ENCODE measurements at regions not wholly inside any gene's neighbourhood (a gene's known extent, or its start where the extent isn't known, plus 50 kb on each side); places are given as distances from the start of the nearest gene placed in this dataset.
A peak's percentile ranks its signal among the peaks of the same experiment; 100 is the strongest.

DNA sequence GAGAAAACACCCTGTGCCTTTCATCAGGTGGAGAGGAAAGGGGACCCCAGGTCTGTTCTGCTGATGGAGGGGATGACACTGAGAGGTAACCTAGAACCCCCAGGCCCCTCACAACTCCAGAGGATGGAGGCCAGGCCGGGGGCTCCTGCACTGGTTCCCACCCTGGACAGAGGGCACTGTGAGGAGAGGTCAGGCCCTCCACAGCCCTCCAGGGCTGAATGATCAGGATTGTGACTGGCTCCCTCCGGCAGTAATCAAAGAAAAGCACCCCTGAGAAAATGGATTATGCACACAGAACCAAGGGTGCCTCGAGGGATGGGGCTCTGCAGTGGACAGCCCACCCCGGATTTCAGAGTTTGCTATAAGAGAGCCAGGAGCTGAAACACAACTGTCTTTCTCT is 502.8 kb downstream of the TCERG1L start:
- no peak for DNase-seq

DNA sequence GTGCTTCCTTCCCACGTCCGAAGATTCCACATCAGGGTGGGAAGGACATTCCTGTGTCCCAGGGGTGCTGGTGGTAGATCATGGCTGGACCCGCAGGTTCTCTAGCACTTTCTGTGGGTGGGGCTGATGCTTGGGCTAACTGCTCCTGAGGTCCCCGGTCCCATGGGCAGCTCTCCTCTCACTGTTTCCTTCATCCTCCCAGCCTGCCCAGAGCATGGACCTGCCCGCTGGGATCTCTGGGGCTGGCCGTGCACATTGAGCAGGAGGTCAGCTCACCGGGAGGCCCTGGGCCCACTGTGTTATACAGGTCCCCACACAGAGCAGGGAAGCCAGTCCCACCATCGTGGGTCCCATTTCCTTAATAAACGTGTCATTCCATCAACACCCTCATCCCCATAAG is 502.3 kb downstream of the TCERG1L start:
- no peak for DNase-seq

DNA sequence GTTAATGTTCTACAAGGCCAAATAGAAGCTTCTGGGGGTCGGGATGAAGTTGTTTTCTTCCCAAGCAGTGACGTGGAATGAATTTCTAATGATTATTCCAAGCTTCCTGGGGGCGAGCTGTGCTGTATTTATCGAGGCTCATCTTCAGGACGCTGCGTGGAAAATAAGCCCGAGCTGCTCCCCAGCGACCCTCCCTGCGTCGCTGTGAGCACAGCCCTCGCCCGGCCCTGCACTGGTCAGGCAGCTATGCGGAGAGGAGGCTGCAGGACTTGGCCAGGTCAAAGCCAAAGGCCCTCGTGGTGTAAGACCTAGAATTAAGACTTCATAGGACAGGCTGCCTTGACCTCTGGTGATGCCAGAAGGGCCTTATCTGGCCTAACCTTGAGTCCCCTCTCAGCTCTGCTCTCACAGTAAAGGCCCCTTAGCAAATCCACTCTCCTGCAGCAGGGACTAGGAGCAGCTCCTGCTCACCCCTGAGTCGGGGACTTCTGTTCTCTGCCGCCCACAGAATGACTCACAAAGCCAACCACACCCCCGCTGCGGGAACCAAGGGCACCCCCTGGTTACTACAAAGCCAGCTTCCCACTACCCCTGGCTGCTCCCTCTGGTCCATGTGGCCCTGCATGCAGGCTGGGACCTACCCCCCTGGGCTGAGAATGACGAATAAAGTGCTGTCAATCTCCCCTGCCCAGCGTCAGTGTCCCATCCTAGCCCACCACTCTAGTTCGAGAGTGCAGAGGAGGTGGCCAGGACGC is 501.6 kb downstream of the TCERG1L start:
- no peak for DNase-seq

DNA sequence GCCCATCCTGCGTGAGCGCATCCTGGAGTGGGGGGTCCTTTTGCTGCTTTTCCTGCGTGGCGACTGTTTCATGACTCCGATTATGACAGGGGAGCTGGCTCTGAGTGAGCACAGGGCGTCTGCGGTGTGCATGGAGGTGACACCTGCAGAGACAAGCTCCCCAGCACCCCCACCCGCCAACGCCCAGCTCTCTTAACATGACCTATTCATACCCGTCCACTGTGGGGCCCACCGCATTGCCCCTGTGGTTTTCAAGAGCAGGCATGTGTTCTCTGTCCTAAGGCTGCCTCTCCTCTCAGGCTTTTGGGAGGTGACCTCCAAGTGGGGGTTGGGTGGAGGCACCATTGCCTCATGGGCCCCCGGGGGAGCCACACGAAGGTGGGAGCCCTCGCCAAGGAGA is 500.7 kb downstream of the TCERG1L start:
- no peak for DNase-seq

DNA sequence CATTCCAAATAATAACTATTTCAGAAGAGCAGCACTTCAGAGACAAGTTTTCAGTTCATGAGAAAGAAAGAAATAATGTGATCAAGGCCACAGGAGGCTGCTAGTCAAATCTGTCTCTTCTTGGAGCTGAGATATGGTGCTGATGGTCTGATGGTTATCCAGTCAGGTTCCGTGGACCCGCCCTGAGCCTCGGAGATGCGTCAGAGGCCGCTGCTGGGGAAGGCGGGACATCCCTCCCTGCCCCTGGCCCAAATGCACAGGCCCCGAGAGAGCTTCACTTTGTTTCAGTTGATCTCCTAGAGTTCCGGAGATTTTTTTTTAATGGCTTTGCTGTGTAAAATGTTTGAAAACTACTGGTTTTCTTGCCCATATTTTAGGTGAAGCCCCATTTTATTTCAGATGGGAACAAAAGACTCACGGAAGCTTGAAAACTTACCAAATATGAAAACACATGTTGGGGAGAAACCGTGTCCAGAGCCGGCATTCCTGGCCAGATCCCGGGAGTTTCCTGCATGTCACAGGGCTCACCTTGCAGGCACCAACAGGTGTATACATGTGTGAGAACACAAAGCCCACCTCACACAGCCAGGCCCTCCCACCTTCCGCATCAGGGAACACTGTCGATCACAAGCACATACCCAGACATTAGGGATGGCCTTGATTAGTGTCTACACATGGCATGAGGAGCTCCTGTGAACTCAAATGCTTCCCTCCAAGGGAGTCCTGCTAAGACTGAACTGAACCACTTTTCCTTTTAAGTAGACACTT is 499.0 kb downstream of the TCERG1L start:
- DNase-seq: no peak

DNA sequence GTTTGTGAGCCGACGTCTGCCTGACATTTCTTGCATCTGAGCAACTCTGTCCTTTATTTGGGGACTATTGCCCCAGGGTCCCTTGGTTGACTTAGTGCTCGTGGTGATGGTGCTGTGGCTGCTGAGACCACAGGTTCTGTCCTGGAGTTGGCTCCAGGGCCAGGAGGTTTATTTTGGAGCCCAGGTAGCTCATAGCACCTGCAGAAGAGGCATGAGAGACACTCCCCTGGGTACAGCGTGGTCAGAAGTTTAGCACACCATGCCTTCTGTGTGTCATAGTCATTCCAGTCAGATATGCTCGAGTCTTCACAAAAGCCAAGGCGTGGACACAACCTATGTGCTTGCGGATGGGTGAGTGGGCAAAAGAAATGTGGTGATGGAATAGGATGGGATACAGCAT is 496.9 kb downstream of the TCERG1L start:
- no peak for DNase-seq

DNA sequence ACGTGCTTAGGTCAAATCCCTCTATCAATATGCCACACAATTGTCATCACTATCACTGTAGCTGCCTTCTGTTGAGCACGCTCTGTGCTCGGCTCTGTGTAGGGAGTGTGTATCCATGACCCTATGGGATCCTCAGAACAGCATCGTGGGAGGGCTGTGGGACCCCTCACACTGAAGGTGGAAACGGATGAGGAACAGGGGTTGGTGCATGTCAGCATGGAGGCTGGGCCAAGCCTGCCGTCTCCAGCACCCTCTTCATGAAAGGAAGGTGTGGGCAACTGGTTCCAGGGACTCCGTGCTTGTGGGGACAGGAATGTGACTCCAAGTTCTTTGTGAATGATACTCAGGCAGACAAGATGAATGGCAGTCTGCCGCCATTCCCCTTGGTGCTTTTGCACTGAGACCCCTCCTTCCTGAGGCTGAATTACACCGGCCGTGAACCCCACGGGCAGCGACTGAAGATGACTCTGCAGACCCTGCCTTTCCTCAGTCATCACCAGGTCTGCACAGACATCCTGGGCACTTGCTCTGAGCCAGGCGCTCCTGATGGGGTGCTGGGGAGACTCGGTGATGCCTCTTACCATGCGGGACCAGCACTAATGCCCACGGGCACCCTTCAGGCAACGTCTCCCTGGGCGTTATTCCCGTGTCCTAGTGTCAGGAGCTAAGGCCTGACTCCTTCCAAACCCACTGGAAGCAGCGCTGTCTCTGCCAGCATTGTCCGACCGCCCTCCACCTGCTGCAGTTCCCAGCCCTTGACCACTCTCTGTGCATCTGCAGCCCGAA is 495.2 kb downstream of the TCERG1L start:
- DNase-seq: no peak

DNA sequence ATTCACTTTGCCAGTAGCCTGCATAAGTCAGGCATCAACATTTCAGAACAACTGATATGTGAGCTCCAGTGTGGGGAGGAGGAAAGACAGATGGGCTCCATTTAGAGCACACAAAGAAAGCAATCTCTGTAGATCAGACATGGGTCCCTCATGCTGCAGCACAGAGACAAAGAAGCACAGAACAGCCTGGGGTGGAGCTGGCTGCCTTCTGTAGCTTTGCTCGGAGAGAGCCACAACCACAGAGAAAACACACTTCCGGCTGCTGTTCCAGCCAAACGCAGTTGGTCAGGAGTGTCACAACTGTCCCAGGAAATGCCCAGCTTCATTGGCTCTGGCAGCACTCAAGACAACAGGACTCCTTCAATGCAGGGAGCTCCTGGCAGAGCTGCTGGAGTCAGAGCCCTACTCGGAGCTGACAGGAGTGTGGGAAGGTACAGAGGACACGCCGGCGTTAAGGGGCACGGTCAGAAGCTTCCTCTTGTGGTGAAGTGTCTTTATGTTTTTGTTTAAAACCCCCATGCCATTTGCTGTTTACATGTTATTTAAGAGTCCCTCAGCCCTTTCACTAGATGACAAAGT is 494.4 kb downstream of the TCERG1L start:
- DNase-seq: no peak

DNA sequence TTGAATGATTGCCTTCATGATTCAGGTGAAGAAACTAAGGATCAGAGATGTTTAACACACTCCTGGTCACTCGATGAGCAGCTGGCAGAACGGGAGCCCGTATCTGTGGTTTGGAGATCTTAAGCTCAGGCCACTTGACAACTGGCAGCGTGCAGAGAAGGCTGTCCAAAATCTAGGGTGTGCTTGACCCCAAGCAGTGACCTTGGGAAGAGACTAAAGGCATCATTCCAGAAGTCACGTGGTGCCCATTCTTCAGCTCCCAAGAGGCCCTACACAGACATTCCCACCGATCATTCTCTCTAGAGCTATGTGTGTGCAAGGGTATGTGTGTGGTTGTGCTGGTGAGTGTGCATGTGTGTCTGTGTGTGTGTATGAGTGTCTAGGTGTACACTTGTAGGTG is 493.8 kb downstream of the TCERG1L start:
- no peak for DNase-seq

DNA sequence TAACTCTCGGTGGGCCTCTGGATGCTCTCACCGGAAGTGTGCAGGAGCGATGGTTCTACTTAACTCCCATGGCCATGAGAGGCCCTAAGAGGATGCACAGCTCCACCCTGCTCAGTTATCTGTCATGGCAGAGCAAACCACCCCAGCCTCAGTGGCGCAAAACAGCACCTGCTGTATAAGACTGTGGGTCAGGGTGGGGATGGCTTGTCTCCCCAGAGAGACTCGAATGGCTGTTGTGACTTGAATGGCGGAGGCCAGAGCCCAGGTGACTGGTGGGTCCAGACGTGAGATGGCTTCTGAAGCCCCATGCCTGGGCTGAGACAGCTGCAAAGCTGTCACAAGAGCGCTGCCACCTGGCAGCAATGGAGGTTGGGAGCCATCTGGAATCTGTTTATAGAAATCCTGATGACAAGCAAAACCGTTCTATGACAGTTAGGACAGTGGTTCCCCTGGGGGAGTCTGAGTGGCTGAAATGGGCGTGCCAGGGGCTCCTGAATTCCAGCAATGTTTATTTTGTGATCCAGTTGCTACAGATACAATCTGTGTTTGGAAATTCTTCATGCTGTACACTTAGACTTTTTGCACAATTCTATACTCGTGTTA is 490.5 kb downstream of the TCERG1L start:
- DNase-seq: peak; percentile 42

DNA sequence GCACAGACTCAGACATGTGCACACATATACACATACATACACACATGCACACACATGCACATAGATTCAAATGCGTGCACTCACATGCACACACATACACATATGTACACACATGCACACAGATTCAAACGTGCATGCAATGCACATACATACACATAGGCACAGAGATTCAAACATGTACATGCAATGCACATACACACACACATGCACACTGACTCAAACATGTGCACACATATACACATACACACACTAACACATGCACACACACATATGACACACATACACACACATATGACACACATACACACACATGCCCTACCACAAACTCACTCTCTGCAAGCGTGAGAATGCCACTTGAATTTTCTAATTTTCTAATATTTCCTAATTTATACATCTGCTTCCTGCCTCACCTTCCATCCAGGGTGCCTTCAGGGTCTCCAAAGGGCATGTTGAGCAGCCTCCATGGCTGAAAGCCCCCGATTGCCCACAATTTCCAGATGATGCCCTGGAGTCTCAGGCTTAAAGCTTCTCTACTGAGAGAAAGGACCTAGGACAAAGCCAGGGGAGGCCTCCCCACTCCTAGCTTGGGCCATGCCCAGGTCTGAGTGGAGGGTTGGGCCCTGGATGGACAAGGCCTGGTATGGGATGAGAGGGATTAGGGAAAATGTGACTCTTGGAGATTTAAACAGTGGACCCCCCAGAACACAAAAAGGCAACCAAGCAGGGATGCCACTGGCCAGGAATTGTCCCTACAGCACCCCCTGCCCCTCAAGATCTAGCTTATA is 487.1 kb downstream of the TCERG1L start:
- DNase-seq: no peak

DNA sequence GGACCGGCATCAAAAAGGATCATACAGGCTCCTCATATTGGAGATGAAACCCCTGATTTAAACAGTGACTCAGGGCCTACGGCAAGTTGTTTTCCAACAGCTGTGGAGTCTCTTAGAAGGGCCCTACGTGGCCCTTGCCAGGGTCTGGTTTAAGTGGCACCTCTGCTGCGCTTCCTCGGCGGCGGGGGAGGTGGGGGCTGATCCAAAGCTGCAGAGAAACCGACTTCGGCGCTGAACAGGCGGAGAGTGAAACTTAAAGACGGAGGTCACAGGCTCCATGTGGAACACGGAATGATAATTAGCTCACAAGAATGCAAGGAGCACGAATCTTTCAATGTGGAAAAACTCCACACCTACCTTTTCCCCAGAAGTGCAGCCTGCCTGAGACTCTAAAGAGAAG is 477.9 kb downstream of the TCERG1L start:
- no peak for DNase-seq

DNA sequence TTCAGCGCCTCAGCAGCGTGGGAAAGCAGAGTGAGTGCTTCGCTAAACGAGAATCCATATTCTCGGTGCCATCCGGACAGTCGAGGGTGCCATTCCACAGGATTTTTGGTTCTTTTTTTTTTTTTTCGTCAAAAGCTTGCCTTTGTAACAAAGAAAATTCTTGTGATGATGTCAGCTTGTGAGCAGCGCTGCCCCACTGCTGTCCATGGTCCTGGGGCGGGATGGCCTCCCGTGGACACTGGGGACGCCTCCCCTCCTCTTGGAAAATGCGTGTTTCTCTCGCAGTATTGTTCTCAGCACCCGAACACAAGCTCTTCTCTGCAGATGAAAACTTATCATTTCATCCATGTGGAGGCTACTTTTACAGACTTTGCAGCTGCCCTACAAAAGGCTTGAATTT is 477.4 kb downstream of the TCERG1L start:
- no peak for DNase-seq

DNA sequence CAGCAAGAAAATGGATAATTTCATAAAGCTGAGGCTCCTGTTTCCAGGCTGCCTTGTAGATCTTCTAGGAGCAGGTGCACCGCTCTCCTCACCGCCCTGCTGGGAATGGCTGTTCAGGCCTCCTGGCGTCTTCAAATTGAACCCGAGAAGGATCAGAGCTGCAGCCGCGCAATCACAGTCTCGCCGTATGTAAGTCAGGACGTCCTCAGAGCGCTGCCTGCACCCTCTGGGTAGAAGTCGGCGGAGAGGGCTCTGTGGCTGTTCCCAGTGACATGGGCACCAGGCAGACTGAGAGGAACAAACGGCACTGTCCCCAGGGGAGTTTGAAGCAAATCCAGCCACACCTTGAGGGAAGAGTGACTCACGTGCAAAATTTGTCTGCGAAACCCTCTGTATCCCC is 476.9 kb downstream of the TCERG1L start:
- DNase-seq: no peak

DNA sequence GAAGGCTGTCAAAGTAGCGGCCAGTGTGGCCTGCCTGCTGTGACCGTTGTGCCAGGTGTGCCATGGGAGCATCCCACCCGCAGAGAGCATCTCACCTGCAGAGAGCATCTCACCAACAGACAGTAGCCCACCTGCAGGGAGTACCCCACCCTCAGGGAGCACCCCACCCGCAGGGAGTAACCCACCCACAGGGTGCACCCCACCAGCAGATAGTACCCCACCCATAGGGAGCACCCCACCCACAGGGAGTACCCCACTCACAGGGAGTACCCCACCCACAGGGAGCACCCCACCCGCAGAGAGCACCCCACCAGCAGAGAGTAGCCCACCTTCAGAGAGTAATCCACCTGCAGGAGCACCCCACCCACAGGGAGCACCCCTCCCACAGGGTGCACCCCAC is 476.5 kb downstream of the TCERG1L start:
- DNase-seq: no peak

DNA sequence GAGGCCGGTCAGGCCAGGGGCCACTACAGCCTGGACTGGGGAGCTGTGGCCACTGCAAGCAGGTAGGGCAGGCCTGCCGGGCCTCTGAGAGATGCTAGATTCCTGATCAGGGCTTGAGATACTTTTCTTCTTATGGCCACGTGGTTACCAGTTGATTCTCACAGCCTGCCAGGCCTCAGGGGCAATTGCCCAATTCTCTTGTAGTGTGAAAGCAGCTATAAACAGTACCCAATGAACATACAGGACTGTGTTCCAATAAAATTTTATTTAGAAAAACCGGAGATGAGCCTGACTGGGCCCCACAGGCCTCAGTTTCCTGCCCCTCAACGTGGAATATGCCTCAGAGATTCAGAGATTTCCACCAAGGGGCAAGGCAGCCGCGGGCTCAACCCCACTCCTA is 475.2 kb downstream of the TCERG1L start:
- no peak for DNase-seq

DNA sequence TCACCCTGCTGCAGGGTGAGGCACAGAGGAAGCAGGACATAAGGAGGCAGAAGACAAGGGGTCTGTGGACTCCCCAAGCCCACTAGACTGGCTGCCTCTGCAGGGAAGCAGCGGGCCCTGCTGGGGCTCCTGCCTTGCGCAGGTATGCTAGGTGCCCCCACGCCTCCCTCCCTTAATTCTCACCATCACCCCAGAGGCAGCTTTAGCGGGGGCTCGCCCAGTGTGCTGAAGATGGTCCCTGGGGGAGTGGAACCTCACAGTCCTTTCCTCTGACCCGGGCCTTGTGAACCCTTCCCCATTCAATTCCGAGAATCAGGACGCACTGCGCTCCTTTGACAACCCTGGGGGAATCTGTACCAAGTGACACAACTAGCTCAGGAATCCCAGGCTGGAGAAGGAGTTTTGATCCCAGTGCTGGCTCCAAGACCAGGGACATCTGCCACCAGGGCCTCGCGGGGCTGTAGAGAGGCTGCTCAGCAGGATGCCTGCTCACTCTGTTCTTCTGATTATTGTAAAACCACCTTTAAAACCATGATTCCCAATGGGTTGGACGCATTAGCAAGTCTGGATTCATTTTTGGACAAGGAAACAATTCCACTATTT is 468.4 kb downstream of the TCERG1L start:
- DNase-seq: no peak

DNA sequence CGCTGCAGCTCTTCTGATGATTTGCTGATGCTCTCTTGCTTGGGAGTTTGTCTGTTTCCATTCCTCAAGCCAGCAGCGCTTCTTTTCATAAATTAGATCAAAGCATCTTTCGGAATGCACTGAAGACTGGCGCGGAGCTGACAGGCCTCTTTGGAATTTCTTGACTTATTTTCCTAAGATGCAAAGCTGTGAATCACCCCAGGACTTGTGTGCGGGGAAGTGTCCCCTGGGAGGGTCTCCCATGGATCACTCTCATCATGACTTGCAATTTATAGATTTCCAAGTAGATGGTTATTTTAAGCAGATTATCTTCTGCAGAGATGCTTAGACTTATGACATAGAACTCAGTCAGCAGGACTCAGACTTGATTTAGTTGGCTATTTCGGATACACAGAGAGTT is 467.2 kb downstream of the TCERG1L start:
- no peak for DNase-seq

DNA sequence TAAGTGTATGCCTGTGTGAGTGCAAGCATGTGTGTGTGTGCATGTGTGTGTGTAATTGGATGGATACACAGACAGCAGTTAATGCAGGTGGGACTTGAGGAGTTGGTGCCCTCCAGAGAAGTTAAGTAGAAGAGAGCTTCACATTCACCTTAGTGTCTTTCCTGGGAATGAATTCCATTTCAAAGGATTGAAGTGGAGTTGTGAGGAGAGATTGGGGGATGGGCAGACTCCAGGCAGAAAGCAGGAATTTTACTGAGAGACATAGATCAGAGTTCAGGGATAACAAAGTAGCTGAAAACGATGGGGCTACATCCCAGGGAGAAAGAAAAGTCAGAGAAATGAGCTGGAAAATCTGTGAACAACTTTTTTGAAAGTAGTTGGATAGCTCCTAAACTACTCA is 464.4 kb downstream of the TCERG1L start:
- no peak for DNase-seq

DNA sequence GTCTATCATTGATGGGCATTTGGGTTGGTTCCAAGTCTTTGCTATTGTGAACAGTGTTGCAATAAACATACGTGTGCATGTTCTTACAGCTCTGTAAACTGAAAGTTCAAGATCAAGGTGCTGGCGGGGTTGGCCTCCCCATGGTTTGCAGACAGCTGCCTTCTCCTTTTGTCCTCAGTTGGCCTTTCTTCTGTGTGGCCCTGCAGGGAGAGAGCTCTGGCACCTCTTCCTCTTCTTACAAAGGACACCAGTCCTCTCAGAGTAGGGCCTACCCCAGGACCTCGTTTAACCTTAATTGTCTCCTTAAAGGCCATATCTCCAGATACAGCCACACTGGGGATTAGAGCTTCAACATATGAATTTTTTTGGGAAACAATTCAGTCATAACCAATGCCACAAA is 462.7 kb downstream of the TCERG1L start:
- no peak for DNase-seq

DNA sequence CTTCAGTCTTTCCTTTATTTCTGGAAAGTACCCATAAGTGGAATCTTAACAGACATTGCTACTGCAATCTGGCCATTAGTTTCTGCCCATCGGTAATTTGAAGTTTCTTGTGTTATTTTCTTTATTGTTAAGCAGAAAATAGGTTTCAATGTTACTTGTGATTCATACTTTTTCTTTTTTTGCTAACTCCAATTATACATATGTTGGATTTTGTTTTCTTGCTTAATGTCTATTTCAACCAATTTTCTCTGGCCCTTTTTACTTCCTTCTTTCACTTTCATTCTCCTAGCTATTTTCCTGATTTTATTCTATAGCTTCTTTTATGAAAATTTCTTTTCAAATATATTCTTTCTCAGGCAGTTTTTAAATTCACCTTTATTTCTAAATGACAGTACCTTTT is 457.4 kb downstream of the TCERG1L start:
- DNase-seq: no peak
